ENCODE measurements at regions not wholly inside any gene's neighbourhood (a gene's known extent, or its start where the extent isn't known, plus 50 kb on each side); places are given as distances from the start of the nearest gene placed in this dataset.
A peak's percentile ranks its signal among the peaks of the same experiment; 100 is the strongest.
"Not testable (repeated sequence)": the region's sequence is repeated elsewhere in the genome, so short reads cannot be mapped to it uniquely, and the experiment has no call there.

DNA sequence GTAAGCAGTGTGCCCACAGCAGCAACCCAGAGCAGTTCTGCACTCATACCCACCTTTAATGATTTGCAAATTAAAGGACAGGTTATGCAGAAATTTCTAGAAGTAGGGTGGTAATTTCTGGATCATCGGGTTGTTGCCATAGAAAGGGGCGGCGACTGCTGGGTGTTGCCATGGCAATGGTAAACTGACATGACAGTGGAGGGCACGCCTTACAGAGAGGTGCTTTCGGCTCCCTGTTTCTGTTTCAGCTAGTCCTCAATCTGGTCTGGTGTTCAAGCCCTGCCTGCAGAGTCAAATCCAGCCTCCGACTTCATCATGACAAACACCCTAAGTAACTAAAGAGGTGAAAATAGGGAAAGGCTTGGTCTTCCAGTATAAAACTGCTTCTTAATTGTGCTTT, 667.7 kb downstream of the SOCS6 start:
- DNase-seq, result no peak

DNA sequence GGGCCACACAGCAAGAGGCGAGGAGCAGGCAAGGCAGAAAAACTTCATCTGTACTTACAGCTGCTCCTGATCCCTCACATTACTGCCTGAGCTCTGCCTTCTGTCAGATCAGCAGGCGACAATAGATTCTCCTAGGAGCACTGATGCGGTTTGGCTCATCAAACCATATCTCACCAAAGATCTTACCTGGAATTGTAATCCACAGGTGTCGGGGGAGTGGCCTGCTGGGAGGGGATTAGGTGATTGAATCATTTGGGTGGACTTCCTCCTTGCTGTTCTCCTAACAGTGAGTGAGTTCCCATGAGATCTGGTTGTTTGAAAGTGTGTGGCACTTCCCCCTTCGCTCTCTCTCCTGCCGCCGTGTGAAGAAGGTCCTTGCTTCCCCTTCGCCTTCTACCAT, 647.3 kb downstream of the SOCS6 start:
- DNase-seq, result no peak

DNA sequence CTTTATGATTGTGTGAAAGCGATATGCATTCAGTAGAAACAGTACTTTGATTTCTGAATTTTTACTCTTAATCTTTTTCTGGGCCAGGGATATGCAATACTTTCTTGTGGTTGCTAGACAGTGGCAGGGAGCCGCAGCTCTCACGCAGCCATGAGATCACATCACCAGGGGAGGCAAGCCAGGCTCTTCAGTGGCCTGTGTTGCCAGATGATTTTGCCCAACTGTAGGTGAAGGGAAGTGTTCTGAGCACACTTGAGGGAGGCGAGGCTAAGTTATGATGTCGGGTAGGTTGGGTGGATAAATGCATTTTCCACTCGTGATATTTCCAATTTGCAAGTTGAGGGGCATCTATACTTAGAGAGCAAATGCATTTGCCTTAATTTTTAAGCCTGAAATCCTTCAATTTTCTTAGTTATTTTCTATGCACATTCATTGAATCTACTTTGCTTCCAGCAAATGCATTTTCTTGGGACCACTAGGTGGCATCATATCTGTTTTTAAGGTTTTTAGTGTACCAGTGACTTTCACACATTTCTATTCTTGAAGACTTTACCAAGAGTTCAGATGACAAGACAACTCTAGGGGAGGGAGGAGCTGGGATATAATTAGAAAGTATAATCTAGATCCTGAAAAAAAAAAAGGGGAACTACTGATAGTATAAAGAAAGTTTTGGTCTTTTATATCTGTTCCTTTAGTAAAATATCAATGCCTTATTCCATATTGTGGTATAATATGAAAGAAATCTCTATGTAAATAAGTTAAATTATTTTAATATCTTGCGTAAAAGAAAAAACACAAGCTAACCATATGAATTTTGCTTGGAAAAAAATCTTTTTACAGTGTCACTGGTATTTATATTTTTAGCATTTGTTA, 643.3 kb downstream of the SOCS6 start:
- DNase-seq, result no peak

DNA sequence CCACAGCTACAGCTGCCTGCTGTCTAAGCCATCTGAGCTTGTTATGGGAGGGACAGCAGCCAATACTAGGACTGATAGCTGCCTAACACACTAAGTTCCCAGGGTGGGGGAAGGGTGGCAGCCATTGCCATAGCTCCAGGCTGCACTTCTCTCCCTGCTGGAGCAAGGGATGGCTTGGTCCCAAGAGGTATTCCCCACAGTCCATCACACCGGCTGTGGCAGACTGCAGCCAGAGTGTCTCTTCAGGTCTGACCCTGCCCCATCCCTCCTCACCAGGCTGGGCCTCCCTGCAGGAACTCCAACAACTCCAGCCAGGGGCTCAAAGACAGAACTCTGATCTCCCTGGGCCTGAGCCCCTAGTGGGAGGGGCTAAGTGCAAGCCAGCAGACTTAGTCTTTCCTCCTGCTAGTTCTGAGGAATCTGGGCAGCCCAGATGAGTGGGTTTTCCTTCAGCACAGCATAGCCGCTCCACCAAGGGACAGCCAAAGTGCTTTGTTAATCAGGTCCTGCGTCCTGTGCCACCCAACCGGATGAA, 632.1 kb downstream of the SOCS6 start:
- DNase-seq, result no peak

DNA sequence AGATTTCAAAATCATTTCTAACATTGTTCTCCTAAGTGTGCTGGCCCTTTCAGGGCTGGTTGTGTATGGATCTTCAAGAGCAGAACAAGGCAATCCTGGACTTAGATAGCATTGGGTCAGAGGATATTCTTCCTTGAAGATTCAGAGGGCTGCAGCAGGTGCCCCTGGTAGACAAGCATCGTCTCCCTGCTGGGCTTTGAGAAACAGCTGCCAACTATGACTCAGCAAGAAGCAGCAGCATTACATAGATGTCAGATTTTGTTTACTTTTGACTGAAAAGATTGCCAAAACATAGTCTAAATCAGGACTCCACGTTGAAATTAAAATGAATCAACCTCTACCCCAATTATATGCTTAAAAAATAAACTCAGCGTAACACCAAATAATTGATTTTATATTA, 618.8 kb downstream of the SOCS6 start:
- DNase-seq, result no peak

DNA sequence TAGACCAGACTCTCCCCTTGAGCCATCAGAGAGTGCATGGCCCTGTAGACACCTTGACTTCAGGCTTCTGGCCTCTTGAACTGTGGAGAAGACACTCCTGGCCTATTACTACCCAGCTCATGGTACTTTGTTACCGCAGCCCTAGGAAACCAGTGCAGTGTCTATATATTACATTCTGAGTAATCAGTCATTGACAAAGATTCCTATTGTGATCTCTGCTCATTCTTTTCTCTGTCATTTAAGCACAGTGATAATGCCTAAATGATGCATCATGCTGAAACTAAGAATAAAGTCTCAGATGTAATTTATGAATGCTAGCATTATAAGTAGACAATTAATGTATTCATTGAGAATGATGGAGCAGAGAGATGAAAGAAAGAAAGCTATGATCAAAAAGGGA, 603.5 kb downstream of the SOCS6 start:
- no peak for DNase-seq

DNA sequence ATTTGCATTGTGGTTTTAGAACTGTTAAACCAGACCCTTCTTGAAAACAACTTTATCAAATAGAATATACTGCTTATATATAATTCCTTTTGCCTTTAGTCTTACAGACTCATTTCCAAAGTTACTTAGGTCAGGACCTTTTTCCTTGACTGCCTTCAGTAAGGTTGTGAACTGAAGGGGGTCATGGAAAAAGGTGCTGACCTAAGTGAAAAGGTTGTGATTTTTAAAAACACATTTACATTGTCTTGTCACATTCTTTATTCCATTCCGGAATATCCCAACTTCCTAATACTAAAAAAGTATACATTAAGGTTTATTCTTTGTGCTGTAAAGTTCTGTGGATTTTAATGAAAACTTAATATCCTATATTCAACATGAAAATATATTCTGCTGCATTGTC, 581.4 kb downstream of the SOCS6 start:
- DNase-seq, result no peak

DNA sequence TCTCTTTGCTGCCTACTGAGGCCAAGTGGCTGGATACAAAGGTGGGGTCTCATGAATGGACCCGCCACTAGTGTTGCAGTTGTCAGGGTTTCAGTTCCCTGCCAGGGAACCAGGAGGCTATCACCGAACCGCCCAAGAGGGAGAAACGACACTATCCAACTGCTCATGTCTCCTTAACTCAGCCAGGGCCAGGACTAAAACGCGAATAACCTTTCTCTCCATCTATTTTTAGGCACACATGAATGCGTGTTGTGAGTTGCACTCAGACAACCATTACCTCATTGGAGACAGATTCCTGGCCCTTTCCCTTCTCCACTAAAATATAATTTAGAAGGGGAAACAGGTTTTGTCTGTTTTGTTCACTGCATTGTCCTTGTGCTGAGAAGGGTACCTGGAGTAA, 559.5 kb downstream of the SOCS6 start:
- no peak for DNase-seq

DNA sequence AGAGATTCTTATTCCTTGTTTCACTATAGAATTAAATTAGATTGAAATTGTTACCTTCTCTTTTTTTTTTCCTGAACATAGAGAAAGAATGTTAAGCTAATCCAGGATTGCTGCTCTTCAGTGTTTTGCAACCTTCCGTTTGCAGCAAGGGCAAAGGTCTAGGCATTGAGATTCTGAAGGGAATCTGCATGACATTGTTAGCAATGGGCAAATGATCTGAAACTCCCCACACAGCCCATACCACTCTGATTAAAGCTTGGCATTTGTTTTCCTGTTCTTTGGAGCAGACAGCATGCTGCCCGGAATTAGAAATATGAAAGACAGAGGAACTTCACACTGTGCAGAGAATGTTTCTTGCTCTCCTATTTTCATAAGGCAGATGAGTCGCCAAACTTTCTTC, 551.8 kb downstream of the SOCS6 start:
- no peak for DNase-seq

DNA sequence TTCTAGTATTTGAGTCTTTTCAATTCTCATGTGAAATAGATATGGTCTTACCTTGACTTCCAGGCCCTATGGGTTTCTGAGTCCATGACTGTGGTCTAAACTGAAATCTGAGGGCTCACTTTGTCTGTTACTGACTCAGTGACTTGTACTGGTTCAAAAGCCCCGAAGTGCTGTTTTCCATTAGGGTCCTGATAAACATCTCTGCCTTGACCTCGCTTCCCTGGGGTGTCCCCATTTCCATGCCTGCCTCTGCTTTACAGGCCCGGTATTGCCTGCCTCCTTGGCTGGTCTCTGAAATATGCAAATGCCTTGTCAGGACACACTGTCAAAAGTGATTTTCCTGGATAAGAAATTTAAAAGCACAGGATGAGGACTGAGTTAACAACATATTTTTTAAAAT, 538.8 kb downstream of the SOCS6 start:
- DNase-seq, result no peak

DNA sequence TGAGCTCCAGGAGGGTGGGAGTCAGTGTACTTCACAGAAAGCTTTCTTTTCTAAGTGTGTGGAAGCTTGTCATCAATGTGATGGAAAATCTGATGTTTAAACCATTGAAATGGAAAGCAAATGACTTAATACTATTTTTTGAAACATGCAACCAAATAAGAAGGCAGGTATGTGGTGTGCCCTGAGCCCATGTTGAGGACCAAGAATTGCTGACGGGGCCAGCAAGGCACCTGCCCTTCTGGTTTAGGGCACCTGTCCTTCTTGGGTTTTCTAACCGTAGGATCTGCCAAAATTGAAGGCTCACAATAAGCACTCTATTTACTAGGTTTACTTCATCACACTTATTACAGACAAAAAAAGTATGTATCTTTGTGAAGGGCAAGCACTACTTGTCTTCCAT, 537.7 kb downstream of the SOCS6 start:
- no peak for DNase-seq

DNA sequence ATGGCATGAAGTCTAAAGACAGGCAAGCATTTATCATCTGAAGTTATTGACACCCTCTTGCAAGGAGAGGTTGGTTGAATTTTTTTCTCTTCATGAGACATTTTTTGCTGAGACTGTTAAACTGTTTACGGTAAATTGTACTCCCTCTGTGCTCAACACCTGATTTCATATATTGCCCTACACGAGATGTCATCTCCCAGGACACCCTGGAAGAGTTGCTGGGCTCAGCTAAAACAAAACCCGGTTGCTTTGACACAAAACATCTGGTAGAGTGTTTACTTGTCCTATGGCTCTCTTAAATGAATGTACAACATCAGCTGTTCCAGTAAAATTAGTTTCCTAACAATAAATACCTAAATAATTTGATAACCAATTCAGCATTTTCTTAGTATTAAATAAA, 533.8 kb downstream of the SOCS6 start:
- DNase-seq, result no peak

DNA sequence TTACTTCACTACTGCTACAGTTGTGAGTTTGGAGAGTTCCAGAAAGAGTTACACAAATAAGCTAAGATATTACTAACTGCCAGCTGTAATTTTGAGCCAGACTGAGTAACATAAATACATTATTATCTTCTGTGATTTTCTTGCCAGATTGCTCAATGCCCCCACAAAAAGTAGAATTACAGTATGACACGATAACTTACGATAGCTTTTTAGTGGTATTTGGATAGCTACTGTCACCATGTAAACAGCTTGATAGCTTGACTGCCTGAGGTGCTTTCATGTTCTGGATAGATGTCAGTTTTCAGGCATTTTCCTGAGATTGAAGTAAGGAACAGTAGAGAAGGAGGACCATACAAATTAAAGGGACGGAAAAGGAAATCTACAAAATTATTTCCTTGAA, 533.3 kb downstream of the SOCS6 start:
- no peak for DNase-seq

DNA sequence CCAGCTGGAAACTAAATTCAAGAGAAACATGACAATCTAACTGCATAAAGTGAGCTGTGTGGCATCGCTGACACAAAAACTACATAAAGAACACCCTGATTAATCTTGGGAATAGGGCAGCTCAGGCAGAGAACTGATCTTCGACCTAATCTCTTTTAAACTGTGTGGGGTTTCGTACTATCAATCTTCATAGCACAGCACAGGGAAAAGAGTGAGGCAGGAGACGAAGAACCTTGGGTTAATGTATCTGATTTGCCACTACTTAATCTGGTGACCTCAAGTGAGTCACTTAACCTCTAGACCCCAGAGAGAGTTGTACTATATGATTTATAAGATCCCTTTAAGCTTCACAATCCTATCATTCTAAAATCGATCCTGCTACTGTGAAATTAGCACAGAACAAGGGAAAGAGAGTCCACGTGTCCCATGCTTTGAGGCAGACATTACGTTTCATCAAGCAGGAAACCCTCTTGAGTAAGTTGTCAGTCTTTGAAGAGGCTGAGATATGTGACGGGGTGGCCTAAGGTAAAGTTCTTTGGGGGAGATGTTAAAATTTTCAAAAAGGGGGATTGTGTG, 519.7 kb downstream of the SOCS6 start:
- no peak for DNase-seq

DNA sequence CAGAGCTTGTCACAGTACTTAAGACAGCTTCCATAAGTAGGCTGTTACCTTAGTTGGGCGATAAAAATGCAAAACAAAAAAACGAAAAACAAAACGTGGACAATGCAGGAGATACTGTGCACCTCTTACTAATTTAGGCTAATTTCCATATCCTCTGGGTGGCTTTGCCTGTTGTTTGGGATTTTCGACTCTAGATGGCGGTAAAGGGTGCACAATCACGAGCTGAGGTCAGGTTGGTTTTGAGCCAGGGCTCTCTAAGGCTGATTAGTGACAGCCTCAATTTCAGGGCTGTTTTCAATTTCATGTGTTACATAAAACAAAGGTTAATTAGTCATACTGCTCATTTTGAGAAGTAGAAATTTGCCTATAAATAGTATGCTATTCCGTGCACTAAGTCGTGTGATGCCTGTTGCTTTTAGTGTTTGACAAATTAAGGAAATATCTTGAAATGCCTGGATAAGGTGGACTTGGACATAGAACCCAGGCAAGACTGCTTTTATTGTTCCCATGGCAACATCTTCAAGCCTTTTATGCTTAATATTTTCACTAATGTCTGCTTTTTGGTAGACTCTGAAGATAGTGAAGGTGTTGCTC, 493.1 kb downstream of the SOCS6 start:
- peak; percentile 5 for DNase-seq

DNA sequence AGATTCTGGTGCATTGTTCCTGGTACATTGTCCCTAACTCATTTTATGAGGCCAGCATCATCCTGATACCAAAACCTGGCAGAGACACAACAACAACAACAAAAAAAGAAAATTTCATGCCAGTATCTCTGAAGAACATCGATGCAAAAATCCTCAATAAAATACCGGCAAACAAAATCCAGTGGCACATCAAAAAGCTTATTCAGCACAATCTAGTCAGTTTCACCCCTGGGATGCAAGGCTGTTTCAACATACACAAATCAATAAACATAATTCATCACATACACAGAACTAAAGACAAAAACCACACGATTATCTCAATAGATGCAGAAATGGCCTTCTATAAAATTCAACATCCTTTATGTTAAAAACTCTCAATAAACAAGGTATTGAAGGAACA, 477.4 kb downstream of the SOCS6 start:
- DNase-seq, result not testable (repeated sequence)

DNA sequence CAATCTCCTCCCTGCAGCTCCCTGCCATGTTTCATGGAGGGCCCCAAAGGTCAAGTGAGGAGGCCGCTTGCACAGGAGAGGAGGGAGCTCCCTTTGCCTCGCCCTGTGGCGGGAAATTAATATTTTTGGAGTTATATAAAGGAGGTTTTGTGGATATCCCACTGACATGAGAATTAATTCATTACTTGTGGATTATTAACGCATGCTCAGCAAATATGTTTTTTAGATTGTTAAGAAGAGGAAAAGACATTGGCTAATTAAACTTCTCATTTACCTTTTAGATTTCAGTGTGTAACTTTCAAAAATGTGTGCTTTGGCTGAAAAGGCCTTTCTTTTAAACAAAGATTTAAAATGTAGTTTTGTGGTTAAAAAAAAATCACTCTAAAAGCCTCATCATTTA, 474.0 kb downstream of the SOCS6 start:
- DNase-seq, result no peak

DNA sequence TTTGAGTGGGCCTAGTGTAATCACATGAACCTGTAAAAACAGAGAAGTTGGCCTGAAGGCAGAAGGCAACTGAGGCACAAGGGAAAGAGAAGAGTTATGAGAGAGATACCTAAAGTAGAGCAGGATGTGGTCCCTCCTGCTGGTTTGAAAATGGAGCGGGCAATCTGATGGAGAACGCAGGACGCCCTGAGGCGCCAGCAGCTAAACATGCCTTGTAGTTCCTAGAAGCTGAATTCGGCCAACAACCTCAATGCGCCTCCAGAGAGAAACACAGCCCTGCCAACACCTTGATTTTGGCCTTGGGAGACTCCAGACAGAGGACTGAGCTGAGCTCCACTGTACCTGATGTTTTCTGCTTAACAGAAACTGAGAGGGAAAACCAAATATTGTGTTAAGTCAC, 469.9 kb downstream of the SOCS6 start:
- no peak for DNase-seq

DNA sequence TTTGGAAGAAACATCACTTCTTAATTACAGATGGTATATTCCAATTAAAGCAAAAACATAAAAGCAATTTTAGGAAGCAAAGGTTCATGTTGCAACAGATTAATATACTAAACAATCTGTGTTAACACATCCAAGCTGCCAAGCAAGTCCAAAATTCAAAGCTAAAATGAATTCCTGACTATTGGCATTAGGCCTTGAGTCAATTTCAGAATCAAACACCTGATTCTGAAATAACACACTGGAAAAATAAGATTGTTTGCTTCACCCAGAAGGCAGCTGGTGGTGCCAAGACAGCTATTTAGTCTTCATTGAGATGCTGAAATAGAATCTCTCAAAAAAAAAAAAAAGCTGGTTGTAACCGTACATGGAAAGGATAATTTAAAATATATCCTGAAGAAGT, 465.6 kb downstream of the SOCS6 start:
- DNase-seq, result no peak

DNA sequence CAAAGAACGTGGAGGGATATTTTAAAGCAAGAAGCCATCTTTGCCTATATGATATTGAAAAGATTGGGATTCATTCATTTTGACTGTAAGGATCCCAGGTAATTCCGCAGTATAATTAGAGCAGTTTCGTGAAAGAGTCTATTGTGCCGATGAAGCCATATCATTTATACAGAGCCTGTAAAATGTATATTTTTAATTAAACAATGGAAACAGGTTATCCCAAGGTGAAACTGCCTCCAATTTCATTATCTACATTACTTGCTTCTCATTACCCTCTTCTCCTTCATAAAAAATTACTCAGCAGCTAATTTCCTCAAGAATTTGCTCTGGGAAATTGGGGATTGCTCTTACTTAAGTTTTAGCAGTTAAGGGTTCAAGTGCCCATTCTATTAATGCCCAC, 444.1 kb downstream of the SOCS6 start:
- DNase-seq, result no peak

DNA sequence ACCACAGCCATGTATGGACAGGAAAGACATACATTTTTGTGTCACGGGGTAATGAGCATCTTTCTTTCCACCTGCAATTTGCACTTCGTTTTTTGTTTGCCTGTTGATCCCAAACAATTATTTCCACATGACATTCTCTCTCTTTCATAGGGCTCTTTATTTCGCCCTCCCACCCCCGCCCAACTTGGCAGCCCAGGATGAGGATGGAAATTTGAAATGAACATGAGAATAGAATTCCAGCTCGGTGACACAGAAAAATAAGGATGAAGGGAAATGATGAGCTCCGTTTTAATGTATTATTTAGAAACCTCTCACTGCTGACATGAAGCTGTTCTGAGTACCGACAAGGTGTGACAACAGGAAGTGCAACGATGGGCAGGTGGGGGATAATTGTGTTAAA, 443.3 kb downstream of the SOCS6 start:
- no peak for DNase-seq

DNA sequence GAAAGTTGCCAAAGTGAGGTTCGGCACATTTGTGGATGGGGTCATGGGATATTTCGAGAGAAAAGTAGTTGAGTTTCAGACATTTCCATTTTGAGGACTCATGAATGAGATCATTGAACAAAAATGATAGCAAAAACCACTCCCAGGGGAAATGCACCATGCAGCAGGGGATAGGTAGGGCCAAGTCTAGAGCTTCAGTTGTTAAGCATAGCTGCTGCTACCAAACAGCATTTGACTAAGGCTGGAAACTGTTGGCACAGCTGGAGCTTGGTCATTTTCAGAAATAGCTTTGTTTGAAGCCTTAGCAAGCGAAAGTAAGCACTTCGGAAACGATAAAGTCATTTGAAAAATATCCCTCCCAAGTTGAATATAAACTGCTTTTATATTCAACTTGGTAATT, 431.8 kb downstream of the SOCS6 start:
- DNase-seq, result no peak

DNA sequence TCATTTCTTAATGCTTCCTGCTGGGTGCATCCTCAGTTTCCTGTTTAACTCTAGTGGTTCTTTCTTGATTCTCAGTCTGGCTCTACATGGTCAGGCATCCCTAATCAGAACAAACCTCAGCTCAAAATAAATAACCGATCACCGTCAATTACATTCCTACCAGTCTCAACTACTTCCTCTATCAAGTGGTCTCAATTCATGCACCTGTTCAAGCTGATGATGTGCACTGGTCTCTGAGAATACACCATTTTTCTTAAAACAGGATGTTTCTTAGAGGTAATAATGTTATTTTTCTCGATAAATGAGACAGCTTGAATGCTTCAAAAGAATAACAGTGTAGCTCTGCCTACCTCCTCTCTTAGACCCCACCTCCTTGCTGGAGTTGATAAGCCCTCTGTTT, 420.9 kb downstream of the SOCS6 start:
- no peak for DNase-seq

DNA sequence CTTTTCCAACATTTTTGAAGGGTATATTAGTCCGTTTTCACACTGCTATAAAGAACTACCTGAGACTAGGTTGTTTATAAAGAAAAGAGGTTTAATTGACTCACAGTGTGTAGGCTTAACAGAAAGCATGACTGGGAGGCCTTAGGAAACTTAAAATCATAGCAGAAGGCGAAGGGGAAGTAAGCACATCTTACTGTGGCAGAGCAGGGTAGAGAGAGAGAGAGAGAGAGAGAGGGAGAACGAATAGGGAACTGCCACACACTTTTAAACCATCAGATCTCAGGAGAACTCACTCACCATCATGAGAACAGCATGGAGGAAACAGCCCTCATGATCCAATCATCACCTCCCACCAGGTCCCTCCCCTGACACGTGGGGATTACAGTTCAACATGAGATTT, 420.3 kb downstream of the SOCS6 start:
- DNase-seq, result no peak

Data from NK-92 treated with Interleukin-12 subunit alpha and Interleukin-12 subunit beta, amount 100 ng/mL, for 24 hours (cell line).